H1 (cell line): ENCODE measurements at regions not wholly inside any gene's neighbourhood (a gene's known extent, or its start where the extent isn't known, plus 50 kb on each side); places are given as distances from the start of the nearest gene placed in this dataset.

Source experiments
- CTCF ChIA-PET: fragments of 300-600 bp; sonication (Branson Sonifier 250); formaldehyde crosslinking; loops from one replicate; lab custom pipeline; 2021; ENCODE audit not compliant: partially characterized antibody; lab: Charles Lee
- POLR2A ChIA-PET: fragments of 300-600 bp; sonication (Branson Sonifier 250); formaldehyde crosslinking; loops from one replicate; lab custom pipeline; 2021; ENCODE audit warnings: inconsistent platforms; ENCODE audit not compliant: partially characterized antibody; lab: Charles Lee
- DNase-seq, 2 experiments: peaks; one replicate each; pipeline versions ENCODE4 v3.0.0 to v3.0.0-alpha.2; 2010 to 2022; ENCODE audit warnings: low spot score in 2 of 2, low read depth in 1 of 2, mixed read lengths in 1 of 2
- FAIRE-seq: peaks from 2 replicates; lab custom pipeline; 2011; peaks lifted over from hg19 to GRCh38; lab: Jason Lieb, UNC
- H2AFZ ChIP-seq: 2 replicates; pipeline ENCODE4 v1.8.1; 2012; ENCODE audit warnings: low read length, inconsistent platforms
- H2AK5ac ChIP-seq: 2 replicates; pipeline ENCODE4 v1.6.1; 2013; ENCODE audit warnings: low read depth, low read length
- H2BK120ac ChIP-seq: replicated peaks from 2 replicates; pipeline ENCODE3; 2013; ENCODE audit warnings: low read depth, low read length, inconsistent platforms
- H2BK12ac ChIP-seq: 2 replicates; pipeline ENCODE4 v1.6.1; 2013; ENCODE audit warnings: low read depth, low read length
- H2BK15ac ChIP-seq: 2 replicates; pipeline ENCODE4 v1.6.1; 2013; ENCODE audit warnings: low read length
- H2BK20ac ChIP-seq: 2 replicates; pipeline ENCODE4 v1.6.1; 2013; ENCODE audit warnings: low read length
- H2BK5ac ChIP-seq: 2 replicates; pipeline ENCODE4 v1.6.1; 2013; ENCODE audit warnings: low read depth, low read length
- H3K14ac ChIP-seq: 2 replicates; pipeline ENCODE4 v1.6.1; 2013; ENCODE audit warnings: inconsistent platforms; ENCODE audit not compliant: insufficient read length
- H3K18ac ChIP-seq: 2 replicates; pipeline ENCODE4 v1.6.1; 2013; ENCODE audit warnings: low read length; ENCODE audit errors: extremely low read depth
- H3K23ac ChIP-seq: 2 replicates; pipeline ENCODE4 v1.6.1; 2013; ENCODE audit warnings: inconsistent platforms; ENCODE audit not compliant: insufficient read length
- H3K23me2 ChIP-seq: 2 replicates; pipeline ENCODE4 v1.6.1; 2013; ENCODE audit warnings: low read depth, low read length
- H3K27ac ChIP-seq: 2 replicates; pipeline ENCODE4 v1.6.1; 2011; ENCODE audit warnings: low read depth, low read length, inconsistent platforms
- H3K27me3 ChIP-seq, 4 experiments: replicated peaks in 1 of 4; 1 replicate in 1 of 4; 2 replicates in 3 of 4; pipeline versions ENCODE4 v1.6.1 to v1.8.1; 2011 to 2013; ENCODE audit warnings: low read length in 3 of 4, mild to moderate bottlenecking in 3 of 4, inconsistent platforms in 2 of 4, mixed read lengths in 2 of 4, moderate library complexity in 1 of 4; ENCODE audit not compliant: control insufficient read depth in 3 of 4, insufficient read depth in 3 of 4; ENCODE audit errors: extremely low read depth in 1 of 4
- H3K36me3 ChIP-seq, 4 experiments: 2 replicates each; pipeline versions ENCODE4 v1.6.1 to v1.8.1; 2011 to 2013; ENCODE audit warnings: mild to moderate bottlenecking in 4 of 4, low read length in 3 of 4, moderate library complexity in 2 of 4, control low read depth in 1 of 4, inconsistent platforms in 1 of 4; ENCODE audit not compliant: insufficient read depth in 4 of 4, control insufficient read depth in 2 of 4
- H3K4ac ChIP-seq: replicated peaks from 2 replicates; pipeline ENCODE3; 2013; ENCODE audit warnings: low read length, low read depth, mixed read lengths, inconsistent platforms; ENCODE audit not compliant: insufficient read length
- H3K4me1 ChIP-seq, 4 experiments: replicated peaks in 1 of 4; 1 replicate in 1 of 4; 2 replicates in 3 of 4; pipeline versions ENCODE4 v1.6.1 to v1.8.1; 2011 to 2013; ENCODE audit warnings: low read length in 3 of 4, inconsistent platforms in 2 of 4, mixed read lengths in 1 of 4; ENCODE audit not compliant: insufficient read depth in 4 of 4, control insufficient read depth in 3 of 4
- H3K4me2 ChIP-seq, 2 experiments: 2 replicates each; pipeline versions ENCODE4 v1.6.1 to v1.8.1; 2011 to 2013; ENCODE audit warnings: low read depth in 2 of 2, low read length in 2 of 2, control low read depth in 1 of 2, inconsistent platforms in 1 of 2, mild to moderate bottlenecking in 1 of 2; ENCODE audit not compliant: insufficient read depth in 1 of 2
- H3K4me3 ChIP-seq, 4 experiments: fragments of 200-600, 300-600 bp in 1 of 4; sonication (generic), shearing (Covaris generic), sonication (Bioruptor Twin) in 1 of 4; 2 replicates each; pipeline versions ENCODE4 v1.5.1 to v1.8.1; 2011 to 2016; ENCODE audit warnings: low read length in 4 of 4, low read depth in 3 of 4, control low read depth in 2 of 4, inconsistent platforms in 2 of 4, mild to moderate bottlenecking in 2 of 4, mixed read lengths in 1 of 4, moderate library complexity in 1 of 4; ENCODE audit not compliant: insufficient read depth in 2 of 4; ENCODE audit errors: extremely low read depth in 1 of 4
- H3K56ac ChIP-seq: replicated peaks from 2 replicates; pipeline ENCODE3; 2013; ENCODE audit warnings: low read depth, mild to moderate bottlenecking, mixed read lengths, low read length, inconsistent platforms; ENCODE audit not compliant: insufficient read length
- H3K79me1 ChIP-seq: 2 replicates; pipeline ENCODE4 v1.6.1; 2013; ENCODE audit warnings: low read depth, low read length, control low read depth
- H3K79me2 ChIP-seq, 2 experiments: 2 replicates each; pipeline versions ENCODE4 v1.6.1 to v1.8.1; 2012 to 2013; ENCODE audit warnings: low read length in 2 of 2, mild to moderate bottlenecking in 2 of 2, inconsistent platforms in 1 of 2; ENCODE audit not compliant: insufficient read depth in 2 of 2, control insufficient read depth in 1 of 2
- H3K9ac ChIP-seq, 4 experiments: replicated peaks in 1 of 4; 1 replicate in 1 of 4; 2 replicates in 3 of 4; pipeline versions ENCODE4 v1.6.1 to v1.8.1; 2011 to 2013; ENCODE audit warnings: low read depth in 3 of 4, low read length in 3 of 4, control low read depth in 2 of 4, mild to moderate bottlenecking in 2 of 4, moderate library complexity in 2 of 4, inconsistent platforms in 1 of 4; ENCODE audit errors: extremely low read depth in 1 of 4
- H3K9me3 ChIP-seq, 2 experiments: 2 replicates each; pipeline versions ENCODE4 v1.6.1 to v1.8.1; 2012 to 2013; ENCODE audit warnings: mild to moderate bottlenecking in 2 of 2, moderate library complexity in 2 of 2, control low read depth in 1 of 2, inconsistent platforms in 1 of 2, low read depth in 1 of 2, low read length in 1 of 2, mixed read lengths in 1 of 2; ENCODE audit not compliant: insufficient read depth in 2 of 2
- H4K20me1 ChIP-seq, 2 experiments: replicated peaks in 1 of 2; 2 replicates each; pipeline versions ENCODE3 to v1.8.1; 2011 to 2013; ENCODE audit warnings: inconsistent platforms in 2 of 2, low read length in 2 of 2, mild to moderate bottlenecking in 1 of 2; ENCODE audit not compliant: insufficient read depth in 2 of 2, control insufficient read depth in 1 of 2
- H4K5ac ChIP-seq: 2 replicates; pipeline ENCODE4 v1.6.1; 2013; ENCODE audit warnings: low read length, low read depth, mixed read lengths, inconsistent platforms; ENCODE audit not compliant: insufficient read length
- H4K8ac ChIP-seq: 2 replicates; pipeline ENCODE4 v1.8.0; 2013; ENCODE audit warnings: mild to moderate bottlenecking, moderate library complexity, low read length, inconsistent platforms; ENCODE audit not compliant: insufficient read depth; ENCODE audit errors: extremely low read depth
- H4K91ac ChIP-seq: replicated peaks from 2 replicates; pipeline ENCODE3; 2013; ENCODE audit warnings: low read length, mixed read lengths, inconsistent platforms; ENCODE audit not compliant: insufficient read length
- ASH2L ChIP-seq: fragments of 200-600, 300-600 bp; sonication (generic); IDR thresholded peaks from one replicate; pipeline ENCODE4 v1.7.1; 2017; ENCODE audit warnings: low read length
- BRCA1 ChIP-seq: IDR thresholded peaks from 2 replicates; pipeline ENCODE4 v1.6.1; 2012; ENCODE audit warnings: low read depth, low read length, improper control_type of control experiment
- CBX8 ChIP-seq: fragments of 300-800, 300-1000 bp; sonication (generic); IDR thresholded peaks from 2 replicates; pipeline ENCODE4 v1.7.1; 2016; ENCODE audit warnings: low read depth, low read length, borderline replicate concordance
- FOSL1 ChIP-seq: IDR thresholded peaks from 2 replicates; pipeline ENCODE4 v1.6.1; 2011; ENCODE audit warnings: mild to moderate bottlenecking, low read depth, low read length, moderate library complexity; ENCODE audit not compliant: insufficient read depth
- HDAC6 ChIP-seq: IDR thresholded peaks from one replicate; pipeline ENCODE4 v1.7.1; 2012; ENCODE audit warnings: low read depth, mild to moderate bottlenecking, inconsistent platforms, low read length, moderate library complexity
- RAD21 ChIP-seq, 2 experiments: IDR thresholded peaks in 1 of 2; conservative IDR thresholded peaks in 1 of 2; 2 replicates each; pipeline ENCODE4 v1.6.1; 2011; ENCODE audit warnings: low read depth in 2 of 2, low read length in 2 of 2, improper control_type of control experiment in 1 of 2, inconsistent platforms in 1 of 2, mild to moderate bottlenecking in 1 of 2, moderate library complexity in 1 of 2
- RBBP5 ChIP-seq: IDR thresholded peaks from 2 replicates; pipeline ENCODE4 v1.7.1; 2012; ENCODE audit warnings: low read depth, mild to moderate bottlenecking, inconsistent platforms, low read length, moderate library complexity, borderline replicate concordance
- SIRT6 ChIP-seq: IDR thresholded peaks from one replicate; pipeline ENCODE4 v1.7.1; 2012; ENCODE audit warnings: low read length, inconsistent platforms
- SIX5 ChIP-seq: IDR thresholded peaks from 2 replicates; pipeline ENCODE4 v1.6.1; 2011; ENCODE audit warnings: mild to moderate bottlenecking, low read depth, low read length
- SP1 ChIP-seq: IDR thresholded peaks from 2 replicates; pipeline ENCODE4 v1.6.1; 2011; ENCODE audit warnings: low read depth, low read length
- SP4 ChIP-seq: IDR thresholded peaks from 2 replicates; pipeline ENCODE4 v1.6.1; 2012; ENCODE audit warnings: low read length, inconsistent platforms
- WGBS, 2 experiments: shearing (Covaris generic) in 1 of 2; methylation state at CpG; one replicate each; pipeline versions ENCODE4 v1.1.6 to v1.1.7; 2013 to 2015; ENCODE audit warnings: low lambda C conversion rate in 2 of 2, mixed read lengths in 2 of 2, inconsistent platforms in 1 of 2, low coverage in 1 of 2, missing lambda C conversion rate in 1 of 2; ENCODE audit not compliant: insufficient replicate concordance in 2 of 2, insufficient coverage in 1 of 2, insufficient read length in 1 of 2; ENCODE audit errors: extremely low coverage in 1 of 2, missing lambda C conversion rate in 1 of 2; 5-methylcytosine and 5-hydroxymethylcytosine counted together
- TF ChIP-seq, protein P1 (sequence below): IDR thresholded peaks from 2 replicates; pipeline ENCODE4 v1.6.1; 2011; ENCODE audit warnings: low read length, improper control_type of control experiment
- TF ChIP-seq, protein P2 (sequence below): IDR thresholded peaks from 2 replicates; pipeline ENCODE4 v1.6.1; 2012; ENCODE audit warnings: low read length, inconsistent platforms

DNA sequence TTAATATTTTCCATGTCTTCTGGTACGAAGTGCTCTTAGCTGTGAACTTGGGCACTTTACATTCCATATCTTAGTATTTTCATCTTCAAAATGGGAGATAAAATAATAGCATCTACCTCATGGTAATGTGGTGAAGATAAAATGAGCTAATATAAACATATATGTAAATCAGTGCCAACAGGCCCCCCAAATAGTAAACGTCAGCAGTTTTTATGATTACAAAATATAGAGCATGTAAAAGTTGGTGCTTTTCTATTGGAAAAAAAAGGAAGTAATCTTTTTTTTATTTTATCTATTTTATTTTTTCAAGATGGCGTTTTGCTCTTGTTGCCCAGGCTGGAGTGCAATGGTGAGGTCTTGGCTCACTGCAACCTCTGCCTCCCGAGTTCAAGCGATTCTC is 291.1 kb upstream of the PRDM9 start:
- WGBS, 2 experiments: 92% methylated on average over 5 of the region's 5 CpGs; no CpG with 5 or more reads in 1 of the 2 experiments
- Histone ChIP-seq H3K23ac (no peak overlapping the region), H3K36me3 (no peaks in the 10 kb centered on the region), H3K4me2 (no peak overlapping the region), H3K9ac (no peak overlapping the region), H2AFZ (no peak overlapping the region), H4K91ac (no peak overlapping the region), H2BK5ac (no peak overlapping the region), H4K5ac (no peak overlapping the region), H2BK20ac (no peak overlapping the region), H3K14ac (no peak overlapping the region), H2BK12ac (no peak overlapping the region), H3K79me2 (no peaks in the 10 kb centered on the region), H2AK5ac (no peak overlapping the region), H3K4ac (no peak overlapping the region), H2BK15ac (no peak overlapping the region), H2BK120ac (no peak overlapping the region), H3K4me3 (no peak overlapping the region), H3K56ac (no peak overlapping the region), H3K27me3 (no peaks in the 10 kb centered on the region), H4K8ac (no peak overlapping the region), H3K23me2 (no peaks in the 10 kb centered on the region), H3K18ac (no peak overlapping the region), H3K9me3 (no peaks in the 10 kb centered on the region), H3K27ac (no peak overlapping the region), H3K4me1 (no peaks in the 10 kb centered on the region; a peak in 2 of 7 replicates), H3K79me1 (no peaks in the 10 kb centered on the region), H4K20me1 (no peaks in the 10 kb centered on the region)
- ChIA-PET CTCF (no interaction called here), POLR2A (no interaction called here)
- DNase-seq (no peak), FAIRE-seq (no peak)
- TF ChIP-seq CBX8: no peak
- no peak for TF ChIP-seq HDAC6
- TF ChIP-seq RBBP5: no peak
- no peak for TF ChIP-seq SP4
- no peak for TF ChIP-seq RAD21 (IDR thresholded peaks at IDR 0.05 in 1 of 2, conservative IDR thresholded peaks at IDR 0.05 in 1 of 2; ENCODE audit: low read depth in 2 of 2, low read length in 2 of 2)
- TF ChIP-seq SIRT6: no peak
- TF ChIP-seq FOSL1: no peak
- TF ChIP-seq, protein P1, sequence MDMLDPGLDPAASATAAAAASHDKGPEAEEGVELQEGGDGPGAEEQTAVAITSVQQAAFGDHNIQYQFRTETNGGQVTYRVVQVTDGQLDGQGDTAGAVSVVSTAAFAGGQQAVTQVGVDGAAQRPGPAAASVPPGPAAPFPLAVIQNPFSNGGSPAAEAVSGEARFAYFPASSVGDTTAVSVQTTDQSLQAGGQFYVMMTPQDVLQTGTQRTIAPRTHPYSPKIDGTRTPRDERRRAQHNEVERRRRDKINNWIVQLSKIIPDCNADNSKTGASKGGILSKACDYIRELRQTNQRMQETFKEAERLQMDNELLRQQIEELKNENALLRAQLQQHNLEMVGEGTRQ: no peak
- no peak for TF ChIP-seq SIX5
- TF ChIP-seq BRCA1: no peak
- TF ChIP-seq ASH2L: no peak
- TF ChIP-seq, protein P2, sequence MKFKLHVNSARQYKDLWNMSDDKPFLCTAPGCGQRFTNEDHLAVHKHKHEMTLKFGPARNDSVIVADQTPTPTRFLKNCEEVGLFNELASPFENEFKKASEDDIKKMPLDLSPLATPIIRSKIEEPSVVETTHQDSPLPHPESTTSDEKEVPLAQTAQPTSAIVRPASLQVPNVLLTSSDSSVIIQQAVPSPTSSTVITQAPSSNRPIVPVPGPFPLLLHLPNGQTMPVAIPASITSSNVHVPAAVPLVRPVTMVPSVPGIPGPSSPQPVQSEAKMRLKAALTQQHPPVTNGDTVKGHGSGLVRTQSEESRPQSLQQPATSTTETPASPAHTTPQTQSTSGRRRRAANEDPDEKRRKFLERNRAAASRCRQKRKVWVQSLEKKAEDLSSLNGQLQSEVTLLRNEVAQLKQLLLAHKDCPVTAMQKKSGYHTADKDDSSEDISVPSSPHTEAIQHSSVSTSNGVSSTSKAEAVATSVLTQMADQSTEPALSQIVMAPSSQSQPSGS: no peak
- TF ChIP-seq SP1: no peak
